GM12878 (cell line): ENCODE measurements at regions not wholly inside any gene's neighbourhood (a gene's known extent, or its start where the extent isn't known, plus 50 kb on each side); places are given as distances from the start of the nearest gene placed in this dataset.

Experiments
- CBFB ChIP-seq: IDR thresholded peaks from 2 replicates; pipeline ENCODE4 v1.6.1; 2016; ENCODE audit warnings: antibody characterized with exemption, low read depth
- EP300 ChIP-seq, 2 experiments: fragments of 150-350 bp in 1 of 2; IDR thresholded peaks; 2 replicates each; pipeline ENCODE4 v1.6.1; 2011 to 2012; ENCODE audit warnings: low read depth in 2 of 2, low read length in 2 of 2, borderline replicate concordance in 1 of 2, improper control_type of control experiment in 1 of 2, inconsistent platforms in 1 of 2; ENCODE audit not compliant: control insufficient read depth in 1 of 2
- MAX ChIP-seq: IDR thresholded peaks from 2 replicates; pipeline ENCODE4 v1.6.1; 2012; ENCODE audit warnings: low read depth, low read length, improper control_type of control experiment
- RBBP5 ChIP-seq: fragments of 200-600 bp; sonication (generic); conservative IDR thresholded peaks from 2 replicates; pipeline ENCODE4 v1.6.1; 2016
- ZZZ3 ChIP-seq: IDR thresholded peaks from 2 replicates; pipeline ENCODE4 v1.6.1; 2011; ENCODE audit warnings: low read depth; ENCODE audit not compliant: control insufficient read depth, insufficient read length

GRCh38 chr6:140398076-140398475 lies 1023.6 kb upstream of the CITED2 start:
- TF ChIP-seq MAX (no peak), RBBP5 (no peak), ZZZ3 (no peak), EP300 (IDR thresholded peaks at IDR 0.05; ENCODE audit: borderline replicate concordance in 1 of 2, control insufficient read depth in 1 of 2, low read depth in 2 of 2, low read length in 2 of 2) (no peak), CBFB (no peak)
